HG03025 (cell line): ENCODE measurements at regions not wholly inside any gene's neighbourhood (a gene's known extent, or its start where the extent isn't known, plus 50 kb on each side); places are given as distances from the start of the nearest gene placed in this dataset.
A peak's percentile ranks its signal among the peaks of the same experiment; 100 is the strongest.

Experiments
- ATAC-seq: cut with Tn5 transposase; IDR thresholded peaks from one replicate; pipeline ENCODE4 v1.9.1; 2021; ENCODE audit warnings: mild to moderate bottlenecking, moderate library complexity; ENCODE audit not compliant: unreplicated experiment, low FRiP score

DNA sequence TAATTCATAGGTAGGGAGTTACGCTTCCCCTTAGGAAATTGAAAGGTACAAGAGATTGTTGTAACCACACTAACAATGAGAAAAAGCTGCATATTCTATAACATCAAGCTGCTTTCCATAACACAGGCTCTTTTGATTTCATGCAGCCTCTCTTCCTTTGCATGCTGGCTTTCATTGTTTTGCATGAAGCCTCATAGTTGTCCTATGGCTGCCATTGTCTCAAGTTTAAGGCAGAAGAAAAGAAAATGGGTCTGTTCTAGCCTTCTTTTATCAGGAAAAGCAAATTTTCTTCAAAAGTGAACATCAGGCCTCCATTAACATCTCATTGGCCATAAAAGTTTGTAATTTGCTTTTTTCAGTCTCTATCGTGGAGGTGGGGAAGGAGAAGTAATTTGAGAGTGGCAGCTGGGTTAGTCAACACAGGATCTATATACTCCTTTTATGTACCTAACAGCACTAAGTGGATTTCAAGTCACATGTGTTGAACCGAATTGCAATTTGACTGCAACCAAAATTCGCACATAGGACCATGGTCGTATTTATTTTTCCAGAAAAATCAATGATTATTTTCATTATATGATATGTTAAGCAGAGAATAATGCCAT is 248.5 kb upstream of the RND3 start:
- ATAC-seq: no peak

DNA sequence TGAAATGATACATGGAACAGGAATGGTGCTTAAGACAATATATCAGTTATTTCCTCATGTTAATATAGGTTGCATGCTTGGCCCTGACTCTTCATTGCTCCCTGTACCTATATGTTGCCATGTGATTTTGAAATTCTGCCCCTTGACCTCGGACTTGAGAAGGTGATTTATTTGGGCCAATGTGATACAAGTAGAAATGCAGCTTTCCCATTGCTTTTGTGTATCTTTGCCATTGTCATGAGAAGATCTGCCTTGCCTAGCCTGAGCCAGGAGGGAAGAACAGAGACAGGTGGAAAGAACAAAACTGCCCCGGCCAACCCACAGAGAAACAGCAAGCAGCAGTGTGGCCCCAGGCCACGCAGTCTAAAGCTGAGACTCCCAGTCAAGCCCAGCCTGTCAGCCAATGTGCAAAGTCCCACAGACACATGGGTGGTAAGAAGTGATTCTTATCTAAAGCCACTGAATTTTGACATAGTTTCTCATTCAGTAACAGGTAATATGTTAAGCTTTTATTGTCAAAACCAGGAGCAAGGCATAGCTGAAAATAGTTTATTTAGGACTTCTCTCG is 245.7 kb upstream of the RND3 start:
- no peak for ATAC-seq

DNA sequence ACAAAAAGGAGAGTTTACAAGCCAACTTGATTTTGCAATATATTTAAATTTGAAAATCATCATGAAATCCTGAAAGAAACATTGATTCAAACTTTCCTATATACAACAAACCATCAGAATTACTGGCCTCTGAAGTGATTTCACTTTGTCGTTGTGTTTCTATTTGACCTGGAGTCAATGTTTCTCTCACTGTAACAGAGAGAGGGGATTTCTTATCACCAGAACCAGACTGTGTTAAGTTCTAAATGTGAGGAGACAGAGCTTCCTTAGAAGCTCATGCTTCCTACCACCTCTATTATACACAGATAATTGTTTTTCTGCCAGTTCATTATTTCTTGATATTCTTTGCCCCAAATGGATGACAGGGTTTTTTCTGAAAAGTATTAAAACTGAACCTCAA is 245.0 kb upstream of the RND3 start:
- no peak for ATAC-seq

DNA sequence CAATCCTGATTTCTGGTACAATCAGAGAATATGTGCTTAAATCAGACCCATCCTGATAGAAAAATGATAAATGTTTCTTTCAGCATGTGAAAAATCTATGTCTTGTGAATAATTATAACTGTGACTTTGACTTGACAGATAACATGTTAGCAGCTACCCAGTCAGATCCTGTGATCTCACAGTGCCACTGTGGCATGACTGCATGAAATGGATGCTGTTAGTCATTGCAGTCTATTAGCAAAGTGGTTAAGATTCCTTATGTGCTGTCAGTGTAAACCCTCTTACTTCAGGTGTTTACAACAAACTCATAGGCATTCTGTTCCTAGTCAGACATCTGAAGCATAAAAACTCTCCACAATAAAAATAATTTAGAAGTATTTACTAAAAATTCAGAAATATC is 244.6 kb upstream of the RND3 start:
- no peak for ATAC-seq

DNA sequence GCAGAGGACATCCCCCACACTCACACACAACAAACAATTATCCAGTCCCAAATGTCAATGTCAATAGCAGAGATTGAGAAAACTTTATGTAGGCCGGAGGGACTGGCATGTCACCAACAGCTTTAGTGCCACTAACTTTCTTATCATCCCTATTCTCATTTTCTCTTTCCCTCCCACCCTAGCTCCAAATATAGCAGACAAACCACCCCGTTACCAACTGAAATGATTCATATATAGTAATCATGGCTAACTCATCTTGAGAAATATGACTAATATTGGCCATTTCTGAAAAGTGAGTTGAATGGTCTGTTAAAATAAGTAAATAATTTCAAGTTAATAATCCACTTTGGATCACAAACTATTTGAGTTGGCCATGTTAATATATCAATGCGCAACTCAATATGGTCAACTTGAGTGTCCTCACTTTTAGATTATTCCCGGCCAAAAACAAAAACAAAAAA is 242.1 kb upstream of the RND3 start:
- no peak for ATAC-seq

DNA sequence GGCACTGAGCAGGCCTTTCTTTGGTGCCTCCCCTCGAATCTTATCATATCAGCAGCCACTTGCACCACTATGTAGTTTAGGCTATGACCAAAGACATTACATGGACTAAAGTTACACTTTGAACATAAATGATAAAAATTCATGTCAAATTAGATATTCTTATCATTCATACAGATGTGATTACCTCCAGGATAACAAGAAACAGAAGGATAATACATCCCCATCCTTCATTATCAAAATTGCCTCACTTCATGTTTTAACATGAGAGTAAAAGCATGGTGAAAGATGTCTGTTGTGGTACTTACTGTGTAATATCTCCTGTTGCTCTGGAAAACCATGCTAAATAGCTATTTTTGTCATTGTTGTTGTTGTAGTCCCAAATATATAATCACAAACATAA is 230.8 kb upstream of the RND3 start:
- no peak for ATAC-seq

DNA sequence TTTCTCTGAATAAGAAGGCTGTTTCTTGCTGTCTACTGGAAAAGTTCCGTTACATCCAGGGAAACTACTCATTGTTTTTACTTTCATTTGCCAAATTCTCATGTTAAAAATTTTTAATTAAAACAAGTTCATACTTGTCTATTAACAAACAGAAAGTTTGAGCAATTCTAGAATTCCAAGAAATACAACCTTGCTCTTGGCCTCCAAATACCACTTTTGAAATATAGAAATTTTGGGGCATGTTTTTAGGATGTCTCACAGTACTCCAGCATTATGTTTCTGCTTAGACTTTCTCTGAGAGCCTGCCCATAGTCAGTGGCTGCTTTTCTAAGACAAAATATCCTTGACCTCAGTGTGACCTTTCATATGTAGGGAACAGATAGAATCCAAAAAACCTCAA is 228.7 kb upstream of the RND3 start:
- ATAC-seq: no peak

DNA sequence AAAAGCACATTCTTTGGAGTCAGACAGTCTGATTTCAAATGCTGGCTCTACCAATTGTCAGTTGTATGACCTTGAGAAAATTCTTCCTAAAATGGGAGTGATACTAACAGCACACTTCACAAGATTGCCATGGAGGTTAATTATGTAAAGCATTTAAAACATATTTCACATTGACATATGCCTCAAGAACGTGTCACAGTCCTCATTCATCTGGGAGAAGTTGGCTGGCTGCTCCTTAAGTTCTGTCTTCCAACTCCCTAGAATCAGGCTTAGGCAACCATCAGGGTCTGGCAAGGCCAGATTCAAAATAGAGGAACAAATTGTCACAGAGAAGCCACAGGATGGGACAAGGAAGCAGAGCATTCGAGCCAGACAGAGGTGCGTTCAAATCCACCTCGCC is 228.0 kb upstream of the RND3 start:
- ATAC-seq: no peak

DNA sequence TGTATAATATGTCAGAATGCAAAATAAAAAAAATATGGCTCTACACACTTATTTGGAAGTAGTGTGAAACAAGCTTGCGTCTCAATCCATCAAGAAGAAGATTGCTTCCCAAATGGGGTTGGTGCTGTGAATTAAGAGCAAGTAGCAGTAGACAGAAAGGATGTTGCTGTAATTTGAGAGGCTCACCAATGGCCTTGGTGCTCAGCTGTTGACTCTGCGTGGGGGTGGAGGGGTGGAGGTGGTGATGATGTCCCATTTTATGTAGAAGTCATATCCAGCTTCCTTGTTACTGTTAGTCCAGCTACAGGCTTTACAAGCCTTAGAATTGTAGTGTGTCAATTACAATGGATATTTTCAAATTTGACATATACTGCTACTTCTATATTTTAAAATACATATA is 223.4 kb upstream of the RND3 start:
- no peak for ATAC-seq

DNA sequence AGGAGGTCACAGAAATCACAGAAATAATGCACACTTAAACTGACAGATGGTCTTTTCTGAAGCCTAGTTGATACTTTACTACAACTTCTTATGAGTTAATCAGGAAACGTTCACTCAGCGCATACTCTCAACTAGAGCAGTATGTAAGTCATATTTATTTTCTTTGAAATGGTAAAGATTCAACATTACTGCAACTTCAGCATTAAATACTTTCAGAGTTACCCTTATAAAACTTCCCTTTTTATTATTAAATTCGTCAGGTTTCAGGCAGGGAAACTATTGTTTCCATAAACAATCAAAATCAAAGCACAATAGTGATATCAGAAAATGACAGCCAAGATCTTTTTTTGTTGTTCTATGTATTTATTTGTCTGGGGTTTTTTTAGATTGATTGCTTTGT is 222.6 kb upstream of the RND3 start:
- ATAC-seq: no peak

DNA sequence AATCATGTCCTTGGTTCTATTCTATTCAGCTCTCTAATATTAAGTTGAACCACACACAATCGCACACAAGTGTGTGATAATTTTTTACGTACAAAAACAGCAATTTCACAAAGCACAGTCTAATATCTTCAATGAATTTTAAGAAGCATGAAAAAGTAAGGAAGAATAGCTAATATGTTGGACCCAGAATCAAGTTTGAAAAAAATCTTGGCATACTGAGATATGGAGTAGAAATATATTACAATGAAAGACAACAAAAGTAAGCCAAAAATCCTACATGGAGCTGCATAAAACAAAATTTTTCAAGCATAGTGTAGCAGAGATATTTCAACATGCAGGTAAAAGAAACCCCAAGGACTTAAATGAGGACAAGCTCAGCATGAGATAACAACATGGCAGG is 219.1 kb upstream of the RND3 start:
- no peak for ATAC-seq

DNA sequence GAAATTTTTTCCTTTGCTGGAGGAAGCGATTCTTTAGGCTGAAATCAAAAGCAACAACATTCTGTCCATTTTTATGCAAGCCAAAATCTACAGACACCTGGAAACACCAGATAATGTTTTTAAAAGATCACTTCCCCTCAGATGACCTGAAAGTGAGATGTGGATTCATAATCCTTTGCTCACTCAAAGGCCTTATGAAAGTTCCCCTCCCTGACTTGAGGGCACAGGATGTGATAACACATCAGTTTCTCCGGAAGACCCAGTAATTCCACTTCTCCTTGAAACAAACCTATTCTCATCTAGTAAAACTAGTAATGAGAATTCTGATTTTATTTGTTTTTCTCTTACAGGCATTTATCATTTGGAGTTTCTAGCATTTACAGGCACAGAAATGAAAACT is 218.3 kb upstream of the RND3 start:
- ATAC-seq: peak; percentile 92

DNA sequence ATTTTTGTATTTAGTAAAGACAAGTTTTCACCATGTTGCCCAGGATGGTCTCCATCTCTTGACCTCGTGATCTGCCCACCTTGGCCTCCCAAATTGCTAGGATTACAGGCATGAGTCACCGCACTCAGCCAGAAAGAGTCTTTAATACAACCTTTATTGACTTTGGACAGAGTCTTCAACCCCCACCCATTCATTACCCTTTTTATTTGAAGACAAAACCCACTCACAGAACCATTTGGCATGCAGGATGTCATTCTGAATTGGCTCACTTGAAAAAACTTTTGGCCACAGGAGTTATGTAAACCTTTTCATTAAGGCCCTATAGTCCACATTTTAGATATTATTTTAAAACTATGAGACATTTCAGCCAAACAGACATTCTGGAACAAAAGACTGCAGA is 217.9 kb upstream of the RND3 start:
- ATAC-seq: peak; percentile 8

DNA sequence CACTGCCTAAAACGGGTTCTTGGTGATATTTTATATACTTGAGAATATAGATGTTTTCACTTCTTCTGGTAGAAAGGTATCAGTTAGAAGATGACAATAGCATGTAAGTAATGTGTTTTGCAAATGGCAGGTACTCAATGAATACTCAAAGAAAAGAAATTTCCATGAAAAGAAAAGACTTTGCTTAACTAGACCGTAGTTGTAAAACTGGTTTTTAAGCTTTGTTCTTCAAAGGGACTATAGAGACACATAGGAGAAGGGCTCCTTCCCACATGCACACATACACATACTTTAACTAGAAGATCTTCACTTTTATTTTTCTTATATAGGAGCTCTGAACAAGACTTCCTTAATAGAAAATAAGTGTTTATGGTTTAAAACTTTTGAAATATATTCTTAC is 215.3 kb upstream of the RND3 start:
- no peak for ATAC-seq

DNA sequence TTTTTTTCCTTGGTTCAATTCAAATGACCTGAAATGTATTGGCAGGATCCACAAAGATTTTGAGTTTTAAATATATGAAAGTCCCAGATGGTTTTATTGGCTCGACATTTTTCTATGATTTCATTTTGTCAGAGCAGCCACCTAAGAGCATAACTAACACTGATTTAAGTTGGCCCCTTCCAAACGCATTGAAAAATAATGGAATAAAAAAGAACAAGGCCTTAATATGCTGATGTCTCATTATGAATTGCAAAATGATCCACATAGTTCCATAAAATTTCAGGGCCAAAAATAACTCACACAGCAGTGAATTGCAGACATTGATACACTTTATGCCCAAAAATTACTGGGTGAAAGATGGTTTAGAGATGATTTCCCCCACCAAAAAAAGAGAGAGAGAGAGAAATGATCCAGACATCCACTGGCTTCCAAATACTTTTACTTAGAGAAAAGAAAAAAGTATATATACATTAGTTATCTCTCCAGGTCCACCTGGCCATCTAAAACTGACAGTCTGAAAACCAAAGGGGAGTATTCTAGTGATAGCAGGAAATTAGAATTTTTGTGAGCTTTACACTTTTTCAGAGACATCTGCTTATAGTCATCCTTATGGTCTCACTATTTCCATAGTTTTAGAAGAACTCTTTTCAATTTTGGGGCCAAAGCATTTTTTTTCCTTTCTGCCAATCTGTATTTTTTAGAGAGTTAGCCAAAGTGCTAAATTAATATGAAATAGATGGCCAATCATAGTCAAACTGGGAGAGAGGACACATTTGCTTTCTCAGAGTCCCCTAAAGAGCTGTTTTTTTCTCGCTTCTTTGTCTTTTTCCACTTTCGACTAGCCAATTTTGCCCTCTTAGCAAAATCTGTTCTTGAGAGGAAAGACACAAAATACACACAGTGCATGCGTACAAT is 213.5 kb upstream of the RND3 start:
- ATAC-seq: no peak

DNA sequence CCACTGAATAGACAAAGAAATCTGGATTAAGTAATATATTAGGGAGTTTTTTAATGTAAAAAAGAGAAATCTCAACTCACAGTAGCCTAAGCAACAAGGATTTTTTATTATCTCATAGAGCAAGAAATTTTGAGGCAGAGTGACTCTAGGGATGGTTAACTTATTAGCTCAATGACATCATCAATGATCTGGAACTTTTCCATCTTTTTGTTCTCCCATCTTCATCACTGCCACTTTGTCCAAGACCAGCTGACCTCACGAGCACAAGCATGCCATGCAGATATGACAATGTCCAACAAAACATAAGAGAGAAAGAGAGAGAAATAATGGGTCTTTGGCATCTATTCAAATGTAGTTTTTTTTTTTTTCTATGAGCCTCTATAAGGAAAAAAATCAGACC is 211.8 kb upstream of the RND3 start:
- ATAC-seq: no peak

DNA sequence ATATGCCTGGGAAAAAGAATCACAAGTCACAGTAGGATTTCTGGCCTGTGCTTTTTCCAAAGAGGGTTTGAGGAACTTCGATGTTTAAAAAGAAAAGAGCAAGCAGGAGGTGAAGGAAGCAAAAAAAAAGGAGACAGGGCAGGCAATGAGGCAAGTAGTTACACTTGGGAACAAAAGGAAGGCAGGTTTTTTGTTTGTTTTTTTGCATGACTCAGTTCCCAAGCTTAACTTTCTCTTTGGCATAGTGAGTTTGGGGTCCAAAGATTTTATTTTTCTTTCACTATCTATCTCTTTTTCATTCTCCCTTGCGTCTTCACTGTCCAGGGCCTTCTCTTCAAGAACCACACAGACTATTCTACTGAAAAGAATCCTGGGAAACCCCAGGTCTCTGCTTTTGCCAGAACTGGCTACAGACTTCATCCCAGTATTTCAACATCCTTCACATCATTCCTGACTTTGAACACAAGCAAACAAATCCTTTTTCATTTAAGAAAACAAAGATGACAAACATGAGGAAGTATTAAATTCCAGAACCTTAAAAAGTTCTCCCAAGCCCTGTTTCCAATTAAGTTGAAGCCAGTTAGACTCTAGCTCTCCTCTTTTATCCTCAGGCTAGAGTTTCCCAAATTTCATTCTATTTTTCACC is 210.7 kb upstream of the RND3 start:
- no peak for ATAC-seq

DNA sequence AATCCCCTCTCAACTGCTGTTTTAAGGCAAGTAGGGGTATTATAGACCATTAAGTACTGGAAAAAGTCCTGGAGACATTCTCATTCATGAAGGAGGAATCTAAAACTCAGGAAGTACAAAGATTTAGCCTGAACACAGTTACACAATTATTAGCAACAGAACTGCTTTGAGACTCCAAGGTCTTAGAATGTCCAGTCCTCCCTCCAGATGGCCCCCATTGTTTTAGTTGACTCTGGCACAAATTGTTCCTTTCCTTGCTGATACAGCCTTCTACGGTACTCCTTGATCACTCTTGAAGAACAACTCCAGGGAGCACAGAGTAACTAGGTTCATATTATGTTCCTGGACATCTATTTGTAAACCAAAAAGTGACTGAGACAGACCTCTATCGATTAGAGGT is 210.1 kb upstream of the RND3 start:
- no peak for ATAC-seq

DNA sequence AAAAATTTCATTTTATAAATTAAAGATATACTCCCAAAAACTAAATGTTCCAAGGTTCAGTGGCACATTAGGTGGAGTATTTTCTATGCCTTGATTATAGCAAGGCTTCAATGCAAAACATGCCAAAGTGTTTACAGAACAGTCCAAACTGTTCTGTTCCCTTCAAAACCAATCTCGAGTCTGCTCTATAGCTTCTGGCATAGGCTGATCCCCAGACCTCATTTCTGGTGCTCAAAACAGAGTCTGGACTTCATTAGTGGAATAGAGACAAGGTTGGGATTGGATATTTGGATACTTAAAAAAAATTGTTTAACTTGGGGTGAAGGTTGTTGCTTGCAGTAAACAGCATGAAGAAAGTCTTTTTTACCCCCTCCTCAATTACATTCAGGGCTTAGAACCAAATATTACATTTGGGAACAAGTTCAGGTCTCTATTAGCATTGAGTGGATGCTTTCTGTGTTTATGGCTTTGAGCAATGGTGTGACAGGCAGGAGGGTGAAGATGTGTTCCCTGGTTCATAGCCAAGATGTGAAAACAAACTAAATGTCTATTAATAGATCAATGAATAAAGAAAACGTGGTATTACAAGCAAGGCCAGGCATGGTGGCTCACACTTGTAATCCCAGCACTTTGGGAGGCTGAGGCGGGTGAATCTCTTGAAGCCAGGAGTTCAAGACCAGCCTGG is 208.1 kb upstream of the RND3 start:
- ATAC-seq: no peak

DNA sequence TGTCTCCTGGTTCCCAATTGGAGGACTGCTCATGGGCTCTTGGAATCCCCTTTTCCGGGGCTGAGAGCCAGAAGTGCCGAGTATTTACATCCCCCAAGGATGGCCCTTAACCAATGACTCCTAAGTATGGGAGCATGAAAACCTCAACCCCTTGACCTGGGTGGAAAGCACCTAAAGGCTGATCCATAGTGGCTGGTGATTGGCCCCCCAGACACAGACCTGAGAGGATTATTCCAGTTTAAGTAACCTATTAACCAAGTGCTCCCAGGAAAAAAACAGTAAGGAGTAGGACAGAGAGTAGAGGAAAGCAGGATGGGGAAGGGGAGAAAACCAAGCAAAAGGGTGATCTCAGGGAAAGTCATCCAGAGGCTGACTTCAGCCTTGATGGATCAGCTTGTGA is 206.1 kb upstream of the RND3 start:
- ATAC-seq: no peak

DNA sequence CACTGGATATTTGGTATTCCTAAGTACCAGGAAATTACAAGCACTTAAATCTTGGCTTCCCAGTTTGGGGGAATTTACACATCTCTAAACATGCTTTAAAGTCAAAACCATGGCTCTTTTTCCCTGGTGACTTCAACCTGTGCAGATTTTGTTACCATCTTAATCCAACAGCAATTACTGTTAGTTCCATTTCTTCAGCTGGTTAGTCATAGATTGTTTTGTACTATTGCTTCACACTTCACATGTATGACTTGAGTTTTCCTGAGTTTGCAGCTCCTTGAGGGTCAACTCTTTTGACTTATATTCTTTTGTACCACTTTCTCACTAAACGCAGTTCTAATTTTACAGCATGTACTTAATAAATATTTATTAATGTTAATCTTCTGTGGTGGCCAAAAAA is 203.4 kb upstream of the RND3 start:
- no peak for ATAC-seq
